ENCODE measurements at regions not wholly inside any gene's neighbourhood (a gene's known extent, or its start where the extent isn't known, plus 50 kb on each side); places are given as distances from the start of the nearest gene placed in this dataset.

GRCh38 chr14:61128382-61129167 lies 147.5 kb downstream of the SLC38A6 start:
- DNase-seq: no peak
- Histone ChIP-seq H2AFZ (no peak overlapping the region), H3K4me2 (no peak overlapping the region), H3K79me2 (ENCODE audit: low read depth) (no peaks in the 10 kb centered on the region), H3K9me3 (ENCODE audit: insufficient read depth, low read depth) (no peaks in the 10 kb centered on the region), H3K36me3 (ENCODE audit: low read depth) (no peaks in the 10 kb centered on the region), H3K4me3 (no peak overlapping the region), H4K20me1 (ENCODE audit: insufficient read depth) (no peaks in the 10 kb centered on the region), H3F3A (ENCODE audit: insufficient read depth, low read depth) (no peaks in the 10 kb centered on the region), H3K27me3 (ENCODE audit: insufficient read depth, low read depth) (no peaks in the 10 kb centered on the region), H3K9me2 (ENCODE audit: insufficient read depth) (no peaks in the 10 kb centered on the region), H3K4me1 (replicated peaks; ENCODE audit: insufficient read depth) (no peaks in the 10 kb centered on the region), H3K27ac (no peak overlapping the region)
- TF ChIP-seq CTCF (conservative IDR thresholded peaks at IDR 0.05) (no peak), EZH2 (IDR thresholded peaks at IDR 0.05; ENCODE audit: low read depth) (no peak)
- intact Hi-C loops (cut with micrococcal nuclease; ENCODE audit: unreplicated experiment): no loop called here
- CTCF ChIA-PET: no interaction called here
- POLR2A ChIA-PET (ENCODE audit: unreplicated experiment): no interaction called here
- BruUV-seq (replicated peaks): no TSS peak

GRCh38 chr14:61126603-61127498 lies 145.8 kb downstream of the SLC38A6 start:
- H3K27ac ChIP-seq: no peak overlapping the region
- H3K4me1 ChIP-seq (replicated peaks; ENCODE audit: insufficient read depth): no peaks in the 10 kb centered on the region
- no peaks in the 10 kb centered on the region for H3F3A ChIP-seq (ENCODE audit: insufficient read depth, low read depth)
- CTCF ChIA-PET: no interaction called here
- no peak overlapping the region for H3K4me3 ChIP-seq
- no peaks in the 10 kb centered on the region for H3K27me3 ChIP-seq (ENCODE audit: insufficient read depth, low read depth)
- no peak overlapping the region for H2AFZ ChIP-seq
- no TSS peak for BruUV-seq (replicated peaks)
- H3K4me2 ChIP-seq: no peak overlapping the region
- H3K9me3 ChIP-seq (ENCODE audit: insufficient read depth, low read depth): no peaks in the 10 kb centered on the region
- no peaks in the 10 kb centered on the region for H3K9me2 ChIP-seq (ENCODE audit: insufficient read depth)
- H3K36me3 ChIP-seq (ENCODE audit: low read depth): no peaks in the 10 kb centered on the region
- POLR2A ChIA-PET (ENCODE audit: unreplicated experiment): interaction anchor here (0.7 kb wide), 1 partner anchor 14 kb away, joined by 6 read pairs; no protein-coding TSS in a partner anchor
- DNase-seq: no peak
- no peak for TF ChIP-seq EZH2 (IDR thresholded peaks at IDR 0.05; ENCODE audit: low read depth)
- TF ChIP-seq CTCF (conservative IDR thresholded peaks at IDR 0.05): no peak
- no peaks in the 10 kb centered on the region for H3K79me2 ChIP-seq (ENCODE audit: low read depth)
- intact Hi-C loops (cut with micrococcal nuclease; ENCODE audit: unreplicated experiment): no loop called here
- no peaks in the 10 kb centered on the region for H4K20me1 ChIP-seq (ENCODE audit: insufficient read depth)

GRCh38 chr14:61125867-61126572 lies 145.0 kb downstream of the SLC38A6 start:
- intact Hi-C loops (cut with micrococcal nuclease; ENCODE audit: unreplicated experiment): no loop called here
- Histone ChIP-seq H3K27me3 (ENCODE audit: insufficient read depth, low read depth) (no peaks in the 10 kb centered on the region), H3K36me3 (ENCODE audit: low read depth) (no peaks in the 10 kb centered on the region), H3K4me3 (no peak overlapping the region), H3K4me1 (replicated peaks; ENCODE audit: insufficient read depth) (no peaks in the 10 kb centered on the region), H3K4me2 (no peak overlapping the region), H3K79me2 (ENCODE audit: low read depth) (no peaks in the 10 kb centered on the region), H2AFZ (no peak overlapping the region), H3K9me2 (ENCODE audit: insufficient read depth) (no peaks in the 10 kb centered on the region), H3K27ac (no peak overlapping the region), H3K9me3 (ENCODE audit: insufficient read depth, low read depth) (peaks cover 2% of the 10 kb centered on the region; the same call in 1 of the 2 replicates), H3F3A (ENCODE audit: insufficient read depth, low read depth) (no peaks in the 10 kb centered on the region), H4K20me1 (ENCODE audit: insufficient read depth) (no peaks in the 10 kb centered on the region)
- no TSS peak for BruUV-seq (replicated peaks)
- DNase-seq: no peak
- POLR2A ChIA-PET (ENCODE audit: unreplicated experiment): interaction anchor here (0.6 kb wide), 1 partner anchor 88 kb away, joined by 3 read pairs; no protein-coding TSS in a partner anchor
- TF ChIP-seq CTCF (conservative IDR thresholded peaks at IDR 0.05): no peak
- no peak for TF ChIP-seq EZH2 (IDR thresholded peaks at IDR 0.05; ENCODE audit: low read depth)
- CTCF ChIA-PET: no interaction called here
